OCI-LY3 (cell line): ENCODE measurements at regions not wholly inside any gene's neighbourhood (a gene's known extent, or its start where the extent isn't known, plus 50 kb on each side); places are given as distances from the start of the nearest gene placed in this dataset.

Experiments used
- H2AFZ ChIP-seq: fragments of 200-600, 300-600 bp; shearing (Covaris generic); 2 replicates; pipeline ENCODE4 v1.6.0; 2014; ENCODE audit warnings: antibody characterized with exemption, low read depth, low read length
- H3K27ac ChIP-seq: fragments of 200-600, 300-600 bp; sonication (generic); 2 replicates; pipeline ENCODE4 v1.5.1; 2014; ENCODE audit warnings: mild to moderate bottlenecking, low read length, moderate library complexity, mixed read lengths
- H3K27me3 ChIP-seq: fragments of 200-600, 300-600 bp; sonication (generic); 2 replicates; pipeline ENCODE4 v1.6.1; 2014; ENCODE audit warnings: low read depth, low read length, mixed read lengths
- H3K36me3 ChIP-seq: fragments of 200-600, 300-600 bp; sonication (generic); replicated peaks from 2 replicates; pipeline ENCODE3; 2014; ENCODE audit warnings: low read depth, low read length, mixed read lengths
- H3K4me1 ChIP-seq: fragments of 300-600, 200-600 bp; sonication (generic); 2 replicates; pipeline ENCODE4 v1.6.1; 2014; ENCODE audit warnings: low read length, mixed read lengths
- H3K4me2 ChIP-seq: fragments of 200-600, 300-600 bp; sonication (generic); 2 replicates; pipeline ENCODE4 v1.6.1; 2014; ENCODE audit warnings: low read length, mixed read lengths
- H3K4me3 ChIP-seq: fragments of 300-600, 200-600 bp; sonication (generic); 2 replicates; pipeline ENCODE4 v1.5.1; 2014; ENCODE audit warnings: antibody characterized with exemption, mild to moderate bottlenecking, low read length, moderate library complexity
- H3K79me2 ChIP-seq: fragments of 300-600, 200-600 bp; shearing (Covaris generic); 2 replicates; pipeline ENCODE4 v1.6.1; 2014; ENCODE audit warnings: mild to moderate bottlenecking, low read length, mixed read lengths
- H3K9ac ChIP-seq: fragments of 300-600, 200-600 bp; shearing (Covaris generic); 2 replicates; pipeline ENCODE4 v1.6.0; 2014; ENCODE audit warnings: mild to moderate bottlenecking, low read length, moderate library complexity
- H3K9me3 ChIP-seq: fragments of 200-600, 300-600 bp; shearing (Covaris generic); 2 replicates; pipeline ENCODE4 v1.6.1; 2014; ENCODE audit warnings: low read length, mixed read lengths; ENCODE audit not compliant: insufficient read depth
- H4K20me1 ChIP-seq: fragments of 200-600, 300-600 bp; sonication (generic); 2 replicates; pipeline ENCODE4 v1.6.1; 2016; ENCODE audit warnings: low read length, mixed read lengths; ENCODE audit not compliant: insufficient read depth
- EZH2phosphoT487 ChIP-seq: fragments of 200-600 bp; shearing (Covaris generic); IDR thresholded peaks from 2 replicates; pipeline ENCODE4 v1.6.1; 2018; ENCODE audit warnings: antibody characterized with exemption, mixed run types, low read depth
- TF ChIP-seq, protein P1 (sequence below): fragments of 200-600, 300-600 bp; sonication (generic); IDR thresholded peaks from 2 replicates; pipeline ENCODE4 v1.5.1; 2014; ENCODE audit warnings: antibody characterized with exemption, low read length, low read depth

GRCh38 chr20:55174635-55175034, 699.2 kb downstream of the DOK5 start:
- H3K4me1 ChIP-seq: no peaks in the 10 kb centered on the region
- H3K4me3 ChIP-seq: no peak overlapping the region
- no peaks in the 10 kb centered on the region for H3K79me2 ChIP-seq
- TF ChIP-seq EZH2phosphoT487: no peak
- TF ChIP-seq, protein P1, sequence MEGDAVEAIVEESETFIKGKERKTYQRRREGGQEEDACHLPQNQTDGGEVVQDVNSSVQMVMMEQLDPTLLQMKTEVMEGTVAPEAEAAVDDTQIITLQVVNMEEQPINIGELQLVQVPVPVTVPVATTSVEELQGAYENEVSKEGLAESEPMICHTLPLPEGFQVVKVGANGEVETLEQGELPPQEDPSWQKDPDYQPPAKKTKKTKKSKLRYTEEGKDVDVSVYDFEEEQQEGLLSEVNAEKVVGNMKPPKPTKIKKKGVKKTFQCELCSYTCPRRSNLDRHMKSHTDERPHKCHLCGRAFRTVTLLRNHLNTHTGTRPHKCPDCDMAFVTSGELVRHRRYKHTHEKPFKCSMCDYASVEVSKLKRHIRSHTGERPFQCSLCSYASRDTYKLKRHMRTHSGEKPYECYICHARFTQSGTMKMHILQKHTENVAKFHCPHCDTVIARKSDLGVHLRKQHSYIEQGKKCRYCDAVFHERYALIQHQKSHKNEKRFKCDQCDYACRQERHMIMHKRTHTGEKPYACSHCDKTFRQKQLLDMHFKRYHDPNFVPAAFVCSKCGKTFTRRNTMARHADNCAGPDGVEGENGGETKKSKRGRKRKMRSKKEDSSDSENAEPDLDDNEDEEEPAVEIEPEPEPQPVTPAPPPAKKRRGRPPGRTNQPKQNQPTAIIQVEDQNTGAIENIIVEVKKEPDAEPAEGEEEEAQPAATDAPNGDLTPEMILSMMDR: no peak
- no peaks in the 10 kb centered on the region for H4K20me1 ChIP-seq
- H3K27ac ChIP-seq: no peak overlapping the region
- no peaks in the 10 kb centered on the region for H3K36me3 ChIP-seq
- H3K4me2 ChIP-seq: no peak overlapping the region
- H3K27me3 ChIP-seq: no peaks in the 10 kb centered on the region
- no peak overlapping the region for H2AFZ ChIP-seq
- H3K9me3 ChIP-seq: no peaks in the 10 kb centered on the region
- no peak overlapping the region for H3K9ac ChIP-seq

- Histone ChIP-seq H3K27me3 (no peaks in the 10 kb centered on the region), H3K4me3 (no peak overlapping the region), H3K36me3 (no peaks in the 10 kb centered on the region), H3K4me1 (no peaks in the 10 kb centered on the region), H3K9me3 (no peaks in the 10 kb centered on the region), H3K79me2 (no peaks in the 10 kb centered on the region), H3K27ac (no peak overlapping the region), H3K4me2 (no peak overlapping the region), H4K20me1 (no peaks in the 10 kb centered on the region), H3K9ac (no peak overlapping the region), H2AFZ (no peak overlapping the region)
- TF ChIP-seq, protein P1: no peak
- no peak for TF ChIP-seq EZH2phosphoT487
Observed at GRCh38 chr20:55174172-55174571, 698.8 kb downstream of the DOK5 start.

GRCh38 chr20:55173601-55174000, 698.2 kb downstream of the DOK5 start:
- H3K4me1 ChIP-seq: no peaks in the 10 kb centered on the region
- H3K27ac ChIP-seq: no peak overlapping the region
- H3K4me2 ChIP-seq: no peak overlapping the region
- H3K36me3 ChIP-seq: no peaks in the 10 kb centered on the region
- H4K20me1 ChIP-seq: no peaks in the 10 kb centered on the region
- no peak overlapping the region for H2AFZ ChIP-seq
- no peaks in the 10 kb centered on the region for H3K9me3 ChIP-seq
- H3K9ac ChIP-seq: no peak overlapping the region
- no peaks in the 10 kb centered on the region for H3K27me3 ChIP-seq
- H3K4me3 ChIP-seq: no peak overlapping the region
- H3K79me2 ChIP-seq: no peaks in the 10 kb centered on the region
- TF ChIP-seq EZH2phosphoT487: no peak
- TF ChIP-seq, protein P1: no peak

GRCh38 chr20:55172310-55173002, 697.1 kb downstream of the DOK5 start:
- Histone ChIP-seq H4K20me1 (no peaks in the 10 kb centered on the region), H3K79me2 (no peaks in the 10 kb centered on the region), H3K9ac (no peak overlapping the region), H3K36me3 (no peaks in the 10 kb centered on the region), H3K4me1 (no peaks in the 10 kb centered on the region), H3K27me3 (no peaks in the 10 kb centered on the region), H2AFZ (no peak overlapping the region), H3K4me3 (no peak overlapping the region), H3K4me2 (no peak overlapping the region), H3K27ac (no peak overlapping the region), H3K9me3 (no peaks in the 10 kb centered on the region)
- no peak for TF ChIP-seq EZH2phosphoT487
- TF ChIP-seq, protein P1: no peak
